ENCODE measurements at regions not wholly inside any gene's neighbourhood (a gene's known extent, or its start where the extent isn't known, plus 50 kb on each side); places are given as distances from the start of the nearest gene placed in this dataset.

- DNase-seq, result no peak
- no peak overlapping the region for H3K9ac ChIP-seq (ENCODE audit: low read length in 3 of 3)
- no peak for TF ChIP-seq CTCF (IDR thresholded peaks at IDR 0.05; ENCODE audit: borderline replicate concordance, extremely low read depth, insufficient read depth)
- no peak for FAIRE-seq
- no peak overlapping the region for H3K4me3 ChIP-seq (ENCODE audit: low read length in 3 of 3)
- intact Hi-C loops (cut with DNase I), result no loop called here
- no peaks in the 10 kb centered on the region for H3K27me3 ChIP-seq (ENCODE audit: control insufficient read depth, insufficient read depth, low read length)
- no peaks in the 10 kb centered on the region for H3K36me3 ChIP-seq (ENCODE audit: control insufficient read depth in 2 of 3, insufficient read depth in 3 of 3, low read length in 3 of 3)
- H3K9me3 ChIP-seq (ENCODE audit: control insufficient read depth in 2 of 3, insufficient read depth in 1 of 3, low read length in 3 of 3), result no peaks in the 10 kb centered on the region
- no peaks in the 10 kb centered on the region for H3K4me1 ChIP-seq (ENCODE audit: control insufficient read depth in 2 of 3, insufficient read depth in 2 of 3, low read depth in 1 of 3, low read length in 3 of 3)
- no peak overlapping the region for H3K27ac ChIP-seq (ENCODE audit: low read depth in 2 of 2, low read length in 2 of 2)
These were observed 92.0 kb upstream of the CARD11 start for GRCh38 chr7:3135626-3136025.

- intact Hi-C loops (cut with DNase I), result no loop called here
- H3K4me1 ChIP-seq (ENCODE audit: control insufficient read depth in 2 of 3, insufficient read depth in 2 of 3, low read depth in 1 of 3, low read length in 3 of 3), result no peaks in the 10 kb centered on the region
- H3K27me3 ChIP-seq (ENCODE audit: control insufficient read depth, insufficient read depth, low read length), result no peaks in the 10 kb centered on the region
- H3K9ac ChIP-seq (ENCODE audit: low read length in 3 of 3), result no peak overlapping the region
- no peaks in the 10 kb centered on the region for H3K9me3 ChIP-seq (ENCODE audit: control insufficient read depth in 2 of 3, insufficient read depth in 1 of 3, low read length in 3 of 3)
- DNase-seq (no peak), FAIRE-seq (no peak)
- no peaks in the 10 kb centered on the region for H3K36me3 ChIP-seq (ENCODE audit: control insufficient read depth in 2 of 3, insufficient read depth in 3 of 3, low read length in 3 of 3)
- TF ChIP-seq CTCF (IDR thresholded peaks at IDR 0.05; ENCODE audit: borderline replicate concordance, extremely low read depth, insufficient read depth), result no peak
- H3K27ac ChIP-seq (ENCODE audit: low read depth in 2 of 2, low read length in 2 of 2), result no peak overlapping the region
- H3K4me3 ChIP-seq (ENCODE audit: low read length in 3 of 3), result no peak overlapping the region
These were observed 94.5 kb upstream of the CARD11 start for GRCh38 chr7:3138206-3138605.

- Histone ChIP-seq H3K4me1 (ENCODE audit: control insufficient read depth in 2 of 3, insufficient read depth in 2 of 3, low read depth in 1 of 3, low read length in 3 of 3) (no peaks in the 10 kb centered on the region), H3K4me3 (ENCODE audit: low read length in 3 of 3) (no peak overlapping the region), H3K27ac (ENCODE audit: low read depth in 2 of 2, low read length in 2 of 2) (no peak overlapping the region), H3K36me3 (ENCODE audit: control insufficient read depth in 2 of 3, insufficient read depth in 3 of 3, low read length in 3 of 3) (no peaks in the 10 kb centered on the region), H3K9ac (ENCODE audit: low read length in 3 of 3) (no peak overlapping the region), H3K9me3 (ENCODE audit: control insufficient read depth in 2 of 3, insufficient read depth in 1 of 3, low read length in 3 of 3) (no peaks in the 10 kb centered on the region), H3K27me3 (ENCODE audit: control insufficient read depth, insufficient read depth, low read length) (no peaks in the 10 kb centered on the region)
- DNase-seq, result no peak
- intact Hi-C loops (cut with DNase I), result no loop called here
- FAIRE-seq, result no peak
- TF ChIP-seq CTCF (IDR thresholded peaks at IDR 0.05; ENCODE audit: borderline replicate concordance, extremely low read depth, insufficient read depth), result no peak
These were observed 95.3 kb upstream of the CARD11 start for GRCh38 chr7:3138997-3139396.

- DNase-seq (no peak), FAIRE-seq (no peak)
- Histone ChIP-seq H3K9ac (ENCODE audit: low read length in 3 of 3) (no peak overlapping the region), H3K36me3 (ENCODE audit: control insufficient read depth in 2 of 3, insufficient read depth in 3 of 3, low read length in 3 of 3) (no peaks in the 10 kb centered on the region), H3K27ac (ENCODE audit: low read depth in 2 of 2, low read length in 2 of 2) (no peak overlapping the region), H3K9me3 (ENCODE audit: control insufficient read depth in 2 of 3, insufficient read depth in 1 of 3, low read length in 3 of 3) (no peaks in the 10 kb centered on the region), H3K4me1 (ENCODE audit: control insufficient read depth in 2 of 3, insufficient read depth in 2 of 3, low read depth in 1 of 3, low read length in 3 of 3) (no peaks in the 10 kb centered on the region), H3K4me3 (ENCODE audit: low read length in 3 of 3) (no peak overlapping the region), H3K27me3 (ENCODE audit: control insufficient read depth, insufficient read depth, low read length) (no peaks in the 10 kb centered on the region)
- TF ChIP-seq CTCF (IDR thresholded peaks at IDR 0.05; ENCODE audit: borderline replicate concordance, extremely low read depth, insufficient read depth), result no peak
- intact Hi-C loops (cut with DNase I), result loop anchor here (10.0 kb wide), 1 partner anchor 256 kb away; no protein-coding TSS in a partner anchor
These were observed 97.2 kb upstream of the CARD11 start for GRCh38 chr7:3140834-3141233.

Data from kidney (tissue), 13 donors.